ENCODE measurements at regions not wholly inside any gene's neighbourhood (a gene's known extent, or its start where the extent isn't known, plus 50 kb on each side); places are given as distances from the start of the nearest gene placed in this dataset.

- in situ Hi-C loops (cut with HindIII; ENCODE audit: low pct_unique_long_range_greater_than_20kb, low sequenced_read_pairs) (no loop called here), intact Hi-C loops (cut with micrococcal nuclease; ENCODE audit: unreplicated experiment) (no loop called here)
Measured at GRCh38 chr11:79926707-79927106, 485.9 kb upstream of the TENM4 start.

GRCh38 chr11:79925570-79925969 lies 484.7 kb upstream of the TENM4 start:
- no peaks in the 10 kb centered on the region for H3K36me3 ChIP-seq (ENCODE audit: control insufficient read depth, insufficient read depth, low read length)

More at GRCh38 chr11:79926707-79927106, 485.9 kb upstream of the TENM4 start:
- Histone ChIP-seq H3K36me3 (ENCODE audit: control insufficient read depth, insufficient read depth, low read length) (no peaks in the 10 kb centered on the region), H3K4me1 (ENCODE audit: control insufficient read depth, insufficient read depth, low read length) (no peaks in the 10 kb centered on the region), H3K27ac (ENCODE audit: low read length) (no peak overlapping the region), H3K4me3 (ENCODE audit: low read depth in 2 of 2, low read length in 2 of 2) (no peak overlapping the region), H3K9me3 (ENCODE audit: control insufficient read depth, insufficient read depth, low read depth, low read length) (peaks cover 7% of the 10 kb centered on the region; the same call in 1 of the 2 replicates), H3K27me3 (ENCODE audit: control insufficient read depth, insufficient read depth, low read length) (no peaks in the 10 kb centered on the region)
- BruUV-seq (replicated peaks) = no TSS peak
- no peak for ATAC-seq
- ChIA-PET POLR2A (no interaction called here), CTCF (no interaction called here)
- DNase-seq (ENCODE audit: low read depth, low spot score) = no peak
- TF ChIP-seq POLR2AphosphoS5 (IDR thresholded peaks at IDR 0.05; ENCODE audit: low read depth, low read length) (no peak), TCF7L2 (IDR thresholded peaks at IDR 0.05; ENCODE audit: low read depth, low read length) (no peak), CTCF (IDR thresholded peaks at IDR 0.05) (no peak), SIN3A (IDR thresholded peaks at IDR 0.05; ENCODE audit: borderline replicate concordance, insufficient read depth, low read depth, low read length) (no peak)

More at GRCh38 chr11:79925570-79925969, 484.7 kb upstream of the TENM4 start:
- intact Hi-C loops (cut with micrococcal nuclease; ENCODE audit: unreplicated experiment) = no loop called here
- DNase-seq (ENCODE audit: low read depth, low spot score) (no peak), ATAC-seq (no peak)
- no TSS peak for BruUV-seq (replicated peaks)
- Histone ChIP-seq H3K27ac (ENCODE audit: low read length) (no peak overlapping the region), H3K4me1 (ENCODE audit: control insufficient read depth, insufficient read depth, low read length) (no peaks in the 10 kb centered on the region), H3K9me3 (ENCODE audit: control insufficient read depth, insufficient read depth, low read depth, low read length) (peaks cover 7% of the 10 kb centered on the region; the same call in 1 of the 2 replicates), H3K4me3 (ENCODE audit: low read depth in 2 of 2, low read length in 2 of 2) (no peak overlapping the region), H3K27me3 (ENCODE audit: control insufficient read depth, insufficient read depth, low read length) (no peaks in the 10 kb centered on the region)
- in situ Hi-C loops (cut with HindIII; ENCODE audit: low pct_unique_long_range_greater_than_20kb, low sequenced_read_pairs) = no loop called here
- POLR2A ChIA-PET = no interaction called here
- CTCF ChIA-PET = no interaction called here
- no peak for TF ChIP-seq POLR2AphosphoS5 (IDR thresholded peaks at IDR 0.05; ENCODE audit: low read depth, low read length)
- TF ChIP-seq CTCF (IDR thresholded peaks at IDR 0.05) = no peak
- TF ChIP-seq SIN3A (IDR thresholded peaks at IDR 0.05; ENCODE audit: borderline replicate concordance, insufficient read depth, low read depth, low read length) = no peak
- TF ChIP-seq TCF7L2 (IDR thresholded peaks at IDR 0.05; ENCODE audit: low read depth, low read length) = no peak
- no peak for TF ChIP-seq REST (IDR thresholded peaks at IDR 0.05; ENCODE audit: insufficient read depth in 1 of 2, low read depth in 2 of 2, low read length in 1 of 2)

Measured in Panc1 (cell line).